Neuronal stem cell (in vitro differentiated cells): ENCODE measurements at regions not wholly inside any gene's neighbourhood (a gene's known extent, or its start where the extent isn't known, plus 50 kb on each side); places are given as distances from the start of the nearest gene placed in this dataset.

ENCODE experiments used
- DNase-seq: peaks from one replicate; pipeline ENCODE4 v3.0.0-alpha.2; 2013; ENCODE audit warnings: low spot score
- H2AFZ ChIP-seq: one replicate; pipeline ENCODE4 v1.6.1; 2013; ENCODE audit warnings: mild to moderate bottlenecking, low read length, inconsistent platforms
- H2AK5ac ChIP-seq: 2 replicates; pipeline ENCODE4 v1.6.1; 2013; ENCODE audit warnings: low read depth, mild to moderate bottlenecking, inconsistent platforms, low read length, moderate library complexity, mixed read lengths
- H2BK120ac ChIP-seq: 2 replicates; pipeline ENCODE4 v1.6.1; 2013; ENCODE audit warnings: low read depth, mild to moderate bottlenecking, inconsistent platforms, low read length, moderate library complexity, mixed read lengths
- H2BK12ac ChIP-seq: one replicate; pipeline ENCODE4 v1.6.1; 2013; ENCODE audit warnings: low read length, inconsistent platforms
- H2BK15ac ChIP-seq: 2 replicates; pipeline ENCODE4 v1.6.1; 2013; ENCODE audit warnings: mild to moderate bottlenecking, low read length, inconsistent platforms, mixed read lengths
- H2BK5ac ChIP-seq: one replicate; pipeline ENCODE4 v1.6.1; 2013; ENCODE audit warnings: inconsistent platforms, mild to moderate bottlenecking, low read length, moderate library complexity
- H3K14ac ChIP-seq: one replicate; pipeline ENCODE4 v1.6.1; 2013; ENCODE audit warnings: low read length, inconsistent platforms
- H3K18ac ChIP-seq: 2 replicates; pipeline ENCODE4 v1.6.1; 2013; ENCODE audit warnings: low read length, inconsistent platforms
- H3K23ac ChIP-seq: 2 replicates; pipeline ENCODE4 v1.6.1; 2013; ENCODE audit warnings: low read depth, mild to moderate bottlenecking, mixed read lengths, low read length, inconsistent platforms; ENCODE audit not compliant: poor library complexity
- H3K27ac ChIP-seq: replicated peaks from 3 replicates; pipeline ENCODE4 v1.5.1; 2013; ENCODE audit warnings: low read length, inconsistent platforms
- H3K27me3 ChIP-seq, 3 experiments: 2 replicates each; pipeline ENCODE4 v1.6.1; 2013; ENCODE audit warnings: low read length in 3 of 3, mild to moderate bottlenecking in 2 of 3, inconsistent platforms in 1 of 3, low read depth in 1 of 3, mixed read lengths in 1 of 3, moderate library complexity in 1 of 3; ENCODE audit not compliant: control insufficient read depth in 3 of 3, insufficient read depth in 3 of 3
- H3K36me3 ChIP-seq, 2 donors: replicated peaks in 1 of 2; 2 replicates each; pipeline ENCODE4 v1.6.1; 2013; ENCODE audit warnings: low read length in 2 of 2; ENCODE audit not compliant: control insufficient read depth in 2 of 2, insufficient read depth in 2 of 2
- H3K4ac ChIP-seq: 2 replicates; pipeline ENCODE4 v1.6.1; 2013; ENCODE audit warnings: inconsistent platforms, mild to moderate bottlenecking, low read length, moderate library complexity
- H3K4me1 ChIP-seq, 2 donors: 1 replicate in 1 of 2; 2 replicates in 1 of 2; pipeline ENCODE4 v1.6.1; 2013; ENCODE audit warnings: low read length in 2 of 2, low read depth in 1 of 2; ENCODE audit not compliant: control insufficient read depth in 2 of 2, insufficient read depth in 1 of 2
- H3K4me2 ChIP-seq: one replicate; pipeline ENCODE4 v1.6.1; 2013; ENCODE audit warnings: mild to moderate bottlenecking, low read length, inconsistent platforms; ENCODE audit not compliant: insufficient read depth, poor library complexity, severe bottlenecking
- H3K4me3 ChIP-seq, 2 donors: 2 replicates each; pipeline ENCODE4 v1.5.1; 2013; ENCODE audit warnings: low read length in 2 of 2, mild to moderate bottlenecking in 2 of 2, inconsistent platforms in 1 of 2, moderate library complexity in 1 of 2
- H3K79me1 ChIP-seq: one replicate; pipeline ENCODE4 v1.6.1; 2013; ENCODE audit warnings: low read depth, mild to moderate bottlenecking, inconsistent platforms, low read length, moderate library complexity
- H3K9ac ChIP-seq: one replicate; pipeline ENCODE4 v1.6.1; 2013; ENCODE audit warnings: mild to moderate bottlenecking, low read depth, low read length, inconsistent platforms; ENCODE audit not compliant: poor library complexity
- H3K9me3 ChIP-seq, 2 donors: replicated peaks in 1 of 2; 2 replicates each; pipeline versions ENCODE3 to v1.6.1; 2013; ENCODE audit warnings: low read length in 2 of 2, mild to moderate bottlenecking in 2 of 2, inconsistent platforms in 1 of 2, low read depth in 1 of 2, mixed read lengths in 1 of 2, moderate library complexity in 1 of 2; ENCODE audit not compliant: control insufficient read depth in 2 of 2, insufficient read depth in 1 of 2
- H4K8ac ChIP-seq: one replicate; pipeline ENCODE4 v1.6.1; 2013; ENCODE audit warnings: low read depth, mild to moderate bottlenecking, inconsistent platforms, low read length, moderate library complexity
- H4K91ac ChIP-seq: one replicate; pipeline ENCODE4 v1.6.1; 2013; ENCODE audit warnings: low read length, low read depth, mild to moderate bottlenecking, inconsistent platforms; ENCODE audit not compliant: poor library complexity
- WGBS, 2 donors: extraction: QIAGEN DNeasy Blood & Tissue Kit; methylation state at CpG; one replicate each; pipeline ENCODE4 v1.1.7; 2013; ENCODE audit warnings: missing lambda C conversion rate in 2 of 2, mixed read lengths in 1 of 2; ENCODE audit not compliant: insufficient read length in 2 of 2, insufficient replicate concordance in 1 of 2; ENCODE audit errors: extremely low coverage in 2 of 2; 5-methylcytosine and 5-hydroxymethylcytosine counted together

GRCh38 chr16:79267781-79268180 lies 332.8 kb downstream of the MAF start:
- H3K79me1 ChIP-seq: no peaks in the 10 kb centered on the region
- no peak overlapping the region for H2BK12ac ChIP-seq
- H3K9ac ChIP-seq: no peak overlapping the region
- H2AFZ ChIP-seq: no peak overlapping the region
- no peak overlapping the region for H3K14ac ChIP-seq
- WGBS, 2 donors: no CpG with 5 or more reads among the region's 6 CpGs
- no peaks in the 10 kb centered on the region for H3K36me3 ChIP-seq
- H3K23ac ChIP-seq: no peak overlapping the region
- no peak overlapping the region for H3K4me2 ChIP-seq
- H3K4ac ChIP-seq: no peak overlapping the region
- no peak overlapping the region for H4K8ac ChIP-seq
- H4K91ac ChIP-seq: no peak overlapping the region
- H2BK5ac ChIP-seq: no peak overlapping the region
- no peak overlapping the region for H3K18ac ChIP-seq
- H3K27me3 ChIP-seq: no peaks in the 10 kb centered on the region
- no peak overlapping the region for H3K4me3 ChIP-seq
- no peak overlapping the region for H2BK15ac ChIP-seq
- H2AK5ac ChIP-seq: no peak overlapping the region
- H2BK120ac ChIP-seq: no peak overlapping the region
- no peak for DNase-seq
- H3K4me1 ChIP-seq: peaks cover 0 to 8% of the 10 kb centered on the region in 2 donors
- H3K9me3 ChIP-seq: peaks cover 0 to 6% of the 10 kb centered on the region in 2 donors
- no peak overlapping the region for H3K27ac ChIP-seq

GRCh38 chr16:79267146-79267545 lies 333.4 kb downstream of the MAF start:
- Histone ChIP-seq H3K9ac (no peak overlapping the region), H3K18ac (no peak overlapping the region), H3K4ac (no peak overlapping the region), H2BK120ac (no peak overlapping the region), H3K27ac (no peak overlapping the region), H2BK5ac (no peak overlapping the region), H3K23ac (no peak overlapping the region), H3K79me1 (no peaks in the 10 kb centered on the region), H3K36me3 (no peaks in the 10 kb centered on the region), H3K4me2 (no peak overlapping the region), H3K14ac (no peak overlapping the region), H2BK15ac (no peak overlapping the region), H2AK5ac (no peak overlapping the region), H3K9me3 (peaks cover 0 to 4% of the 10 kb centered on the region in 2 donors), H3K27me3 (no peaks in the 10 kb centered on the region), H3K4me3 (no peak overlapping the region), H2BK12ac (no peak overlapping the region), H4K8ac (no peak overlapping the region), H4K91ac (no peak overlapping the region), H2AFZ (no peak overlapping the region), H3K4me1 (peaks cover 0 to 8% of the 10 kb centered on the region in 2 donors)
- DNase-seq: no peak
- 100% methylated on average over 1 of the region's 6 CpGs; no CpG with 5 or more reads in 1 of the 2 donors for WGBS, 2 donors

GRCh38 chr16:79265701-79266100 lies 334.8 kb downstream of the MAF start:
- no peak overlapping the region for H3K23ac ChIP-seq
- H4K91ac ChIP-seq: no peak overlapping the region
- no peak overlapping the region for H3K27ac ChIP-seq
- H3K4me2 ChIP-seq: no peak overlapping the region
- no peak overlapping the region for H2AFZ ChIP-seq
- no peaks in the 10 kb centered on the region for H3K79me1 ChIP-seq
- H3K27me3 ChIP-seq: no peaks in the 10 kb centered on the region
- H3K4ac ChIP-seq: no peak overlapping the region
- no peak overlapping the region for H3K18ac ChIP-seq
- H3K9ac ChIP-seq: no peak overlapping the region
- peaks cover 0 to 8% of the 10 kb centered on the region in 2 donors for H3K4me1 ChIP-seq
- H2BK15ac ChIP-seq: no peak overlapping the region
- no peak overlapping the region for H2BK5ac ChIP-seq
- H3K14ac ChIP-seq: no peak overlapping the region
- WGBS, 2 donors: no CpG with 5 or more reads among the region's 4 CpGs
- no peaks in the 10 kb centered on the region for H3K36me3 ChIP-seq
- peaks cover 0 to 4% of the 10 kb centered on the region in 2 donors for H3K9me3 ChIP-seq
- H2BK12ac ChIP-seq: no peak overlapping the region
- no peak overlapping the region for H2AK5ac ChIP-seq
- H3K4me3 ChIP-seq: no peak overlapping the region
- no peak for DNase-seq
- H4K8ac ChIP-seq: no peak overlapping the region
- H2BK120ac ChIP-seq: no peak overlapping the region

- DNase-seq: no peak
- Histone ChIP-seq H3K4ac (no peak overlapping the region), H3K4me2 (no peak overlapping the region), H2BK12ac (no peak overlapping the region), H3K4me1 (peaks cover 0 to 8% of the 10 kb centered on the region in 2 donors), H4K8ac (no peak overlapping the region), H3K36me3 (no peaks in the 10 kb centered on the region), H4K91ac (no peak overlapping the region), H2BK5ac (no peak overlapping the region), H3K9ac (no peak overlapping the region), H2BK120ac (no peak overlapping the region), H3K27ac (no peak overlapping the region), H3K18ac (no peak overlapping the region), H3K23ac (no peak overlapping the region), H3K27me3 (no peaks in the 10 kb centered on the region), H2AFZ (no peak overlapping the region), H3K4me3 (no peak overlapping the region), H2BK15ac (no peak overlapping the region), H3K14ac (no peak overlapping the region), H3K9me3 (peaks cover 0 to 4% of the 10 kb centered on the region in 2 donors), H3K79me1 (no peaks in the 10 kb centered on the region), H2AK5ac (no peak overlapping the region)
- no CpG with 5 or more reads among the region's 5 CpGs for WGBS, 2 donors
Observed at GRCh38 chr16:79265196-79265595, 335.3 kb downstream of the MAF start.
